SK-N-SH treated with all-trans-retinoic acid at 6 μM for 48 hours (cell line): ENCODE measurements at regions not wholly inside any gene's neighbourhood (a gene's known extent, or its start where the extent isn't known, plus 50 kb on each side); places are given as distances from the start of the nearest gene placed in this dataset.

Source experiments
- ATAC-seq: fragments of 200-7000 bp; cut with Tn5 transposase; 3 replicates; pipeline ENCODE4 v1.9.1; 2020; ENCODE audit warnings: mild to moderate bottlenecking, moderate library complexity
- ARNTL ChIP-seq: fragments of 450-650 bp; formaldehyde crosslinking; IDR thresholded peaks from 2 replicates; pipeline ENCODE4 v1.5.0; 2020; ENCODE audit warnings: low read depth, mild to moderate bottlenecking, moderate library complexity, borderline replicate concordance
- BACH2 ChIP-seq: fragments of 250-450 bp; sonication (Bioruptor Pico); IDR thresholded peaks from 2 replicates; pipeline ENCODE4 v1.9.0; 2021; ENCODE audit warnings: mild to moderate bottlenecking, borderline replicate concordance
- CSDC2 ChIP-seq: fragments of 250-450 bp; sonication (Bioruptor Pico); IDR thresholded peaks from 2 replicates; pipeline ENCODE4 v1.5.0; 2020; ENCODE audit warnings: mild to moderate bottlenecking, moderate library complexity
- ESRRG ChIP-seq: fragments of 250-450 bp; sonication (Bioruptor Pico); IDR thresholded peaks from 2 replicates; pipeline ENCODE4 v1.6.1; 2021; ENCODE audit warnings: mild to moderate bottlenecking
- GLIS3 ChIP-seq: fragments of 250-450 bp; sonication (Bioruptor Pico); IDR thresholded peaks from 2 replicates; pipeline ENCODE4 v1.5.0; 2020; ENCODE audit warnings: mild to moderate bottlenecking, moderate library complexity
- ISL1 ChIP-seq: fragments of 250-450 bp; sonication (Bioruptor Pico); IDR thresholded peaks from 2 replicates; pipeline ENCODE4 v2.1.2; 2022; ENCODE audit warnings: mild to moderate bottlenecking, moderate library complexity
- OSR1 ChIP-seq: fragments of 250-450 bp; sonication (Bioruptor Pico); IDR thresholded peaks from 2 replicates; pipeline ENCODE4 v1.8.0; 2022; ENCODE audit warnings: moderate library complexity, mild to moderate bottlenecking, inconsistent platforms
- PPARA ChIP-seq: fragments of 250-450 bp; sonication (Bioruptor Pico); IDR thresholded peaks from 2 replicates; pipeline ENCODE4 v1.5.0; 2020; ENCODE audit warnings: mild to moderate bottlenecking, borderline replicate concordance
- RARB ChIP-seq: fragments of 250-450 bp; sonication (Bioruptor Pico); IDR thresholded peaks from 2 replicates; pipeline ENCODE4 v1.8.0; 2021; ENCODE audit warnings: mild to moderate bottlenecking, moderate library complexity
- TCF4 ChIP-seq: fragments of 250-450 bp; sonication (Bioruptor Pico); IDR thresholded peaks from 2 replicates; pipeline ENCODE4 v1.8.0; 2021; ENCODE audit warnings: mild to moderate bottlenecking, moderate library complexity, borderline replicate concordance
- TOX ChIP-seq: fragments of 250-450 bp; sonication (Bioruptor Pico); IDR thresholded peaks from 2 replicates; pipeline ENCODE4 v1.8.0; 2021; ENCODE audit warnings: mild to moderate bottlenecking, moderate library complexity, borderline replicate concordance
- ZC3H10 ChIP-seq: fragments of 250-450 bp; sonication (Bioruptor Pico); IDR thresholded peaks from 2 replicates; pipeline ENCODE4 v1.5.1; 2021; ENCODE audit warnings: mild to moderate bottlenecking, moderate library complexity
- ZFP3 ChIP-seq: fragments of 250-450 bp; sonication (Bioruptor Pico); IDR thresholded peaks from 2 replicates; pipeline ENCODE4 v1.5.0; 2020; ENCODE audit warnings: mild to moderate bottlenecking, moderate library complexity
- ZFP30 ChIP-seq: fragments of 450-650 bp; formaldehyde crosslinking; IDR thresholded peaks from 2 replicates; pipeline ENCODE4 v1.5.0; 2022; ENCODE audit warnings: mild to moderate bottlenecking, moderate library complexity
- ZNF565 ChIP-seq: fragments of 450-650 bp; formaldehyde crosslinking; conservative IDR thresholded peaks from 2 replicates; pipeline ENCODE4 v1.5.0; 2020; ENCODE audit warnings: low read depth, mild to moderate bottlenecking, moderate library complexity
- ZNF70 ChIP-seq: fragments of 450-650 bp; formaldehyde crosslinking; IDR thresholded peaks from 2 replicates; pipeline ENCODE4 v1.5.0; 2020; ENCODE audit warnings: mild to moderate bottlenecking, moderate library complexity
- TF ChIP-seq, protein P1 (sequence below): fragments of 250-450 bp; sonication (Bioruptor Pico); IDR thresholded peaks from 2 replicates; pipeline ENCODE4 v1.5.1; 2021; ENCODE audit warnings: mild to moderate bottlenecking, moderate library complexity
- TF ChIP-seq, protein P2 (sequence below): fragments of 250-450 bp; sonication (Bioruptor Pico); IDR thresholded peaks from 2 replicates; pipeline ENCODE4 v1.8.0; 2021; ENCODE audit warnings: low read depth, mild to moderate bottlenecking, moderate library complexity, borderline replicate concordance
- TF ChIP-seq, protein P3 (sequence below): fragments of 250-450 bp; sonication (Bioruptor Pico); IDR thresholded peaks from 2 replicates; pipeline ENCODE4 v1.5.1; 2020; ENCODE audit warnings: low read depth, mild to moderate bottlenecking, moderate library complexity
- TF ChIP-seq, protein P4 (sequence below): fragments of 250-450 bp; sonication (Bioruptor Pico); IDR thresholded peaks from 2 replicates; pipeline ENCODE4 v1.8.0; 2020; ENCODE audit warnings: mild to moderate bottlenecking, moderate library complexity, borderline replicate concordance

DNA sequence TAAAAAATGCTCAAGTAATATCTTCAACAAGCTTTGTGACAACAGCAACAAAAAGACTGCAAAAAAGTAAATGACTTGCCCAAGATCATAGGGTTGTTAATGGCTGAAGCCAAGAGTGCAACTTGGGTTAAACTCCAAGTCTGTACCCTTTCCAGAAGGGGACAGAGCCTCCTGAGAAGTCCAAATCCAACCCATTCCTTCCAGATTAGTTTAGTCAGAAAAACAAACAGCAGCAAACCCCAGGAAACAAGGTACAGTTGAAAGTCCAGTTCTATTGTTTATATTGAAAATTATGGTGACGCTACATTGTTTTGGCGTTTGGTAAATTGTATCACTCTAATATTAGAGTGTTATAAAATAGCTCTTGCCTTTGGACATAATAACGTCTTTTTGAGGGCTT lies 239.9 kb downstream of the SPTSSA start (continued):
- TF ChIP-seq, protein P1, sequence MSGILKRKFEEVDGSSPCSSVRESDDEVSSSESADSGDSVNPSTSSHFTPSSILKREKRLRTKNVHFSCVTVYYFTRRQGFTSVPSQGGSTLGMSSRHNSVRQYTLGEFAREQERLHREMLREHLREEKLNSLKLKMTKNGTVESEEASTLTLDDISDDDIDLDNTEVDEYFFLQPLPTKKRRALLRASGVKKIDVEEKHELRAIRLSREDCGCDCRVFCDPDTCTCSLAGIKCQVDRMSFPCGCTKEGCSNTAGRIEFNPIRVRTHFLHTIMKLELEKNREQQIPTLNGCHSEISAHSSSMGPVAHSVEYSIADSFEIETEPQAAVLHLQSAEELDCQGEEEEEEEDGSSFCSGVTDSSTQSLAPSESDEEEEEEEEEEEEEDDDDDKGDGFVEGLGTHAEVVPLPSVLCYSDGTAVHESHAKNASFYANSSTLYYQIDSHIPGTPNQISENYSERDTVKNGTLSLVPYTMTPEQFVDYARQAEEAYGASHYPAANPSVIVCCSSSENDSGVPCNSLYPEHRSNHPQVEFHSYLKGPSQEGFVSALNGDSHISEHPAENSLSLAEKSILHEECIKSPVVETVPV (CRISPR knock-in tag), result no peak
- TF ChIP-seq ZFP30, result no peak
- TF ChIP-seq, protein P2, sequence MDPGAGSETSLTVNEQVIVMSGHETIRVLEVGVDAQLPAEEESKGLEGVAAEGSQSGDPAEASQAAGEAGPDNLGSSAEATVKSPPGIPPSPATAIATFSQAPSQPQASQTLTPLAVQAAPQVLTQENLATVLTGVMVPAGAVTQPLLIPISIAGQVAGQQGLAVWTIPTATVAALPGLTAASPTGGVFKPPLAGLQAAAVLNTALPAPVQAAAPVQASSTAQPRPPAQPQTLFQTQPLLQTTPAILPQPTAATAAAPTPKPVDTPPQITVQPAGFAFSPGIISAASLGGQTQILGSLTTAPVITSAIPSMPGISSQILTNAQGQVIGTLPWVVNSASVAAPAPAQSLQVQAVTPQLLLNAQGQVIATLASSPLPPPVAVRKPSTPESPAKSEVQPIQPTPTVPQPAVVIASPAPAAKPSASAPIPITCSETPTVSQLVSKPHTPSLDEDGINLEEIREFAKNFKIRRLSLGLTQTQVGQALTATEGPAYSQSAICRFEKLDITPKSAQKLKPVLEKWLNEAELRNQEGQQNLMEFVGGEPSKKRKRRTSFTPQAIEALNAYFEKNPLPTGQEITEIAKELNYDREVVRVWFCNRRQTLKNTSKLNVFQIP (CRISPR knock-in tag), result no peak

DNA sequence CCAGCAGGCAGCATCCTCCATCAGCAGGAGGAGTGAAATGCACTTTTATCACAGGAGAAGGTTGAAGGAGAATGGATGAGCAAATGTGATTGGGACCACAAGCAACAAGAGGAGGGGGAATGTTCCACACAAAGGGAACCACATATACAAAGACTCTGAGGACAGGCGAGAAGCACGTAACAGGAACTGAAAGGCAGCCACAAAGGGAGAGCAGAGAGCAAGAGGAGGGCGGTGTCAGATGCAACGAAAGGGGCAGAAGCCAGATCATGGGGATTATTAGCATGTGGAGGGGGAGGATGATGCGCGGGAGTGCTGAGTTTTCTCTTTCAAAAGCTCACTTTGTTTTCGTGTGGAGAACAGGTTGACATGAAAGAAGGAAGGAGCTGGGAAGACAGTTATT lies 241.1 kb downstream of the SPTSSA start:
- no peak for ATAC-seq

DNA sequence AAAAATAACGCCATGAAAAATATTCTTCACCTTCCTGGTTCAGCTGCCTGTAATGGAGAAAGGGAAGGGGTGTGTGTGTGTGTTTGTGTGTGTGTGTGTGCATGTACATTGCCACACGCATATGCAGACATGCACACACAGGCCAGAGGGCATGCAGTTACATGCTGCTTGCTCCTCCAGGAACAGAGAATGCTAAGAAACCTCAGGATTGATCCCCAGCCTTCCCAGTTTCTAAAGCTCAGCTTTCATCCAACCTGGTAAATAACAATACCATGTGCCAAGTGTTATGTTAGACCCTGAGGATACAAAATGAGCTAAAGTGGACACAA lies 241.7 kb downstream of the SPTSSA start:
- no peak for ATAC-seq
- TF ChIP-seq, protein P3, sequence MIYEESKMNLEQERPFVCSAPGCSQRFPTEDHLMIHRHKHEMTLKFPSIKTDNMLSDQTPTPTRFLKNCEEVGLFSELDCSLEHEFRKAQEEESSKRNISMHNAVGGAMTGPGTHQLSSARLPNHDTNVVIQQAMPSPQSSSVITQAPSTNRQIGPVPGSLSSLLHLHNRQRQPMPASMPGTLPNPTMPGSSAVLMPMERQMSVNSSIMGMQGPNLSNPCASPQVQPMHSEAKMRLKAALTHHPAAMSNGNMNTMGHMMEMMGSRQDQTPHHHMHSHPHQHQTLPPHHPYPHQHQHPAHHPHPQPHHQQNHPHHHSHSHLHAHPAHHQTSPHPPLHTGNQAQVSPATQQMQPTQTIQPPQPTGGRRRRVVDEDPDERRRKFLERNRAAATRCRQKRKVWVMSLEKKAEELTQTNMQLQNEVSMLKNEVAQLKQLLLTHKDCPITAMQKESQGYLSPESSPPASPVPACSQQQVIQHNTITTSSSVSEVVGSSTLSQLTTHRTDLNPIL, result no peak
- TF ChIP-seq ZNF70 (CRISPR knock-in tag) (no peak), ZC3H10 (CRISPR knock-in tag) (no peak), ZNF565 (CRISPR knock-in tag) (no peak), RARB (CRISPR knock-in tag) (no peak), ZFP30 (no peak), ZFP3 (CRISPR knock-in tag) (no peak), PPARA (CRISPR knock-in tag) (no peak)
- TF ChIP-seq, protein P1 (CRISPR knock-in tag), result no peak
- TF ChIP-seq, protein P2 (CRISPR knock-in tag), result no peak

More for the DNA sequence above, 241.1 kb downstream of the SPTSSA start:
- TF ChIP-seq OSR1, result no peak
- TF ChIP-seq ZFP30, result no peak
- TF ChIP-seq ZFP3 (CRISPR knock-in tag), result no peak
- no peak for TF ChIP-seq PPARA (CRISPR knock-in tag)
- TF ChIP-seq, protein P1 (CRISPR knock-in tag), result no peak
- TF ChIP-seq, protein P2 (CRISPR knock-in tag), result no peak
- no peak for TF ChIP-seq ISL1 (CRISPR knock-in tag)
- TF ChIP-seq, protein P4, sequence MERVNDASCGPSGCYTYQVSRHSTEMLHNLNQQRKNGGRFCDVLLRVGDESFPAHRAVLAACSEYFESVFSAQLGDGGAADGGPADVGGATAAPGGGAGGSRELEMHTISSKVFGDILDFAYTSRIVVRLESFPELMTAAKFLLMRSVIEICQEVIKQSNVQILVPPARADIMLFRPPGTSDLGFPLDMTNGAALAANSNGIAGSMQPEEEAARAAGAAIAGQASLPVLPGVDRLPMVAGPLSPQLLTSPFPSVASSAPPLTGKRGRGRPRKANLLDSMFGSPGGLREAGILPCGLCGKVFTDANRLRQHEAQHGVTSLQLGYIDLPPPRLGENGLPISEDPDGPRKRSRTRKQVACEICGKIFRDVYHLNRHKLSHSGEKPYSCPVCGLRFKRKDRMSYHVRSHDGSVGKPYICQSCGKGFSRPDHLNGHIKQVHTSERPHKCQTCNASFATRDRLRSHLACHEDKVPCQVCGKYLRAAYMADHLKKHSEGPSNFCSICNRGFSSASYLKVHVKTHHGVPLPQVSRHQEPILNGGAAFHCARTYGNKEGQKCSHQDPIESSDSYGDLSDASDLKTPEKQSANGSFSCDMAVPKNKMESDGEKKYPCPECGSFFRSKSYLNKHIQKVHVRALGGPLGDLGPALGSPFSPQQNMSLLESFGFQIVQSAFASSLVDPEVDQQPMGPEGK (CRISPR knock-in tag), result no peak
- TF ChIP-seq ARNTL (CRISPR knock-in tag), result no peak
- no peak for TF ChIP-seq BACH2 (CRISPR knock-in tag)
- TF ChIP-seq CSDC2 (CRISPR knock-in tag), result no peak
- no peak for TF ChIP-seq TOX (CRISPR knock-in tag)
- TF ChIP-seq ESRRG (CRISPR knock-in tag), result no peak
- TF ChIP-seq RARB (CRISPR knock-in tag), result no peak
- TF ChIP-seq ZNF565 (CRISPR knock-in tag), result no peak
- TF ChIP-seq TCF4 (CRISPR knock-in tag), result no peak
- TF ChIP-seq GLIS3 (CRISPR knock-in tag), result no peak
- TF ChIP-seq ZC3H10 (CRISPR knock-in tag), result no peak
